Memory B cell (primary cell): ENCODE measurements at regions not wholly inside any gene's neighbourhood (a gene's known extent, or its start where the extent isn't known, plus 50 kb on each side); places are given as distances from the start of the nearest gene placed in this dataset.

Source experiments
- ATAC-seq: fragments of 150-1000 bp; cut with Tn5 transposase; 2 replicates; pipeline ENCODE4 v1.10.0; 2021; ENCODE audit warnings: low read depth, mild to moderate bottlenecking, moderate library complexity
- DNase-seq, 2 donors: peaks; one replicate each; pipeline ENCODE4 v3.0.0; 2022; ENCODE audit warnings: low spot score in 2 of 2
- H3K27ac Mint-ChIP-seq: one replicate; pipeline ENCODE4 v1.8.0; 2022; ENCODE audit warnings: mild to moderate bottlenecking, moderate library complexity, mixed read lengths
- H3K27me3 Mint-ChIP-seq: one replicate; pipeline ENCODE4 v1.8.0; 2022; ENCODE audit warnings: mixed read lengths
- H3K36me3 Mint-ChIP-seq: one replicate; pipeline ENCODE4 v1.8.0; 2022; ENCODE audit warnings: mild to moderate bottlenecking, mixed read lengths
- H3K4me1 Mint-ChIP-seq: one replicate; pipeline ENCODE4 v1.8.0; 2022; ENCODE audit warnings: mixed read lengths
- H3K4me3 Mint-ChIP-seq: one replicate; pipeline ENCODE4 v1.8.0; 2022; ENCODE audit warnings: mild to moderate bottlenecking, moderate library complexity, mixed read lengths
- H3K9me3 Mint-ChIP-seq: one replicate; pipeline ENCODE4 v1.8.0; 2022; ENCODE audit warnings: mixed read lengths

DNA sequence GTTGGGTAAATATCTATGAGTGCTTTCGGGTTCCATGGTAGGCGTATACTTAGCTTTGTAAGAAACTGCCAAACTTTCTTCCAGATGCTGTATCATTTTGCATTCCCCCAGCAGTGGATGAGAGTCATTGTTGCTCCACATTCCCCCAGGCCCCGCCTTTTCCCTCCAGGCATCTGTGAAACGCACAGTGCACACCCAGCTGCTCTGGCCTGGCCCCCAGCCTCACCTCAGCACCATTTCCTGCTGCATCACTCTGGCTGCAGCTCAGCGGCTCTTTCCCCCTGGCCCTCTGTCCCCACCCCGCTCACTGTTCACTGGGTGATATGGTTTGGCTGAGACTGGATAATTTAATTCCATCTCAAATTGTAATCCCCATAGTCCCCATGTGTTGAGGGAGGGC lies 76.6 kb upstream of the SPTLC1 start:
- no peaks in the 10 kb centered on the region for H3K4me1 Mint-ChIP-seq
- no peak for DNase-seq
- H3K27me3 Mint-ChIP-seq, result peaks cover 12% of the 10 kb centered on the region
- no peak overlapping the region for H3K27ac Mint-ChIP-seq
- no peak overlapping the region for H3K4me3 Mint-ChIP-seq
- no peaks in the 10 kb centered on the region for H3K36me3 Mint-ChIP-seq
- no peak for ATAC-seq
- peaks cover 1% of the 10 kb centered on the region for H3K9me3 Mint-ChIP-seq

DNA sequence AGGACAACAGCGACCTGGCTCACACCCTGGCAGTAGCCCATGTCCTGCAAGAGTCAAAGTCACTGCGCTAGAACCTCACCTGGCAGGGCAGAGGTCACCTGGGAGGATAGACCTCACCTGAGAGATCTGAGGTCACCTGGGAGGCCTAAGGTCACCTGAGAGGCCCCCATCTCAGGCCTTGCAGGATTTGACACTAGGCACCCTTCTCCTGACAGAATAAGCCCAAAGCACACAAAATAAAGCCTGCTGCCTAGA lies 75.2 kb upstream of the SPTLC1 start:
- Mint-ChIP-seq H3K4me3 (no peak overlapping the region), H3K4me1 (no peaks in the 10 kb centered on the region), H3K36me3 (no peaks in the 10 kb centered on the region), H3K9me3 (no peaks in the 10 kb centered on the region), H3K27ac (no peak overlapping the region), H3K27me3 (peaks cover 16% of the 10 kb centered on the region)
- DNase-seq, result no peak
- no peak for ATAC-seq

DNA sequence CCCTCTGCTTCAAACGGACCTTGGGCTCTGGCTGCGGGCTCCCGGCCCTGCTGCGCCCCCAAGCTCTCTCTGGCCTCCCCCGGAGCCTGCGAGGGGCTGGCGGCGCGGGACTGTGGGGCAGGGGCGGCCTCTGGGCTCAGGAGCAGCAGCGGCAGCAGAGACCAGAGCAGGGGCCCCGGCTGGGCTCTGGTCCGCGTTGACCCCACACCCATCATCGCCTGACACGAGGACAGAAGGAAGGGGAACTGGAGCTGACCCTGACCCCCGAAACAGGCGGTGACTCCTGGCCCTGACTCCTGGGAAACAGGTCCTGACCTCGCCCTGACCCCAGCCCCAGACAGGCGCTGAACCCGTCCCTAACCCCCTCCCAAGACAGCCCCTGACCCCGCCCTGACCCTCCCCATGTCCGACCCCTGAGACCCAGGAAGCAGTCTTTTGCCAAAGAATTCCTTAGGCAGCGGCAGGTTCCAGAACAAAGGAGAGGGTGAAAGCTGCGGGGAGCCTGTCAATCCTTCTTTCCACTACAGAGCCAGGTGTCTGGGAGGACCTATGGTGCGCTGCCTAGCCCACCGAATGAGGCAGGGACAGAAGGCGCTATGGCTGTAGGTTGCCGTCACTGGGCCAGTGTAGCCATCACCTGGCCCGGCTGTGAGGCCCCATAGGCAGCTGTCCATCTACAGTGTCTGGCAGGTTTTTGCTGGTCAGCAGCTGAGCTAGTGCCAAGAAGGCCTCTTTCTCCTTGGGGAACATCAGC lies 74.7 kb upstream of the SPTLC1 start:
- ATAC-seq (no peak), DNase-seq (no peak)
- Mint-ChIP-seq H3K4me1 (no peaks in the 10 kb centered on the region), H3K36me3 (no peaks in the 10 kb centered on the region), H3K27me3 (peaks cover 13% of the 10 kb centered on the region), H3K9me3 (no peaks in the 10 kb centered on the region), H3K27ac (no peak overlapping the region), H3K4me3 (no peak overlapping the region)

DNA sequence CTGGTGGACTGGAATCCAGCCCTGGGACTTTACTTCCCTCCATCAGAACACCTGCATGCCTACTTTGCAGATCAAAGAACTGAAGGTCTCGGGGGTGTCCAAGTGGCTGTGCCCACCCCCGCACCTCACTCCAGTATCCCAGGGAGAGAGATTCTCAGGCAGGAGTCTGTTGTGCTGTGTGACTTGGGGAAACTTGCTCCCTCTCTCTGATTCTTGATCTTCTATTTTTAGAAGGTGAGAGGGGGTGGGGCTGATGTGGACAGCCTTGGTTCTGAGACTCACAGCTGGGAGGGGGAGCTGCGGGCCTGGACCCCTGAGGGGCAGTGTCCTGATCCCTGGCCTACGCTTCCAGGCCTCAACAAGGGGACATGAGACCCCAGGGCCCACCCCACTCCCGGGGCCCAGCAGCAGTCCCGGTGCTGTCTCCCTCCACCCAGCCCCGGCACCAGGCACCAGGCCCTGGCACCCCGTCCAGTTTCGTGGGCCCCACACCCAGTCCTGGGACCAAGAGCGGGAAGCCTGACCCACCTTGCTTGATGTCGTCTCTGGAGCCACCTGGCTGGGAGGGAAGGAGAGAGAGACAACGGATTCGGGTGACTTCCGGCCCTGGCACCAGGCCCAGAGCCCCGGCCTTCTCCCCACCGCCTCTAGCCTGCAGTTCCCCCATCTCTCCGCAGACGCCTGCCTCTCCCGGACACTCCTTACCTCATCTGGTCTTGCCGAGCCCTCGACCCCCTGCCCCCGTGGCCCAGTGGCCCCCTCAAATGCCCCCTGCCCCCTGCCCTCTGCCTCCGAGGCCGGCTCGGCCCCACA lies 74.0 kb upstream of the SPTLC1 start:
- Mint-ChIP-seq H3K27me3 (peaks cover 19% of the 10 kb centered on the region), H3K4me1 (no peaks in the 10 kb centered on the region), H3K36me3 (no peaks in the 10 kb centered on the region), H3K9me3 (peaks cover 2% of the 10 kb centered on the region), H3K4me3 (no peak overlapping the region), H3K27ac (no peak overlapping the region)
- DNase-seq (no peak), ATAC-seq (no peak)

DNA sequence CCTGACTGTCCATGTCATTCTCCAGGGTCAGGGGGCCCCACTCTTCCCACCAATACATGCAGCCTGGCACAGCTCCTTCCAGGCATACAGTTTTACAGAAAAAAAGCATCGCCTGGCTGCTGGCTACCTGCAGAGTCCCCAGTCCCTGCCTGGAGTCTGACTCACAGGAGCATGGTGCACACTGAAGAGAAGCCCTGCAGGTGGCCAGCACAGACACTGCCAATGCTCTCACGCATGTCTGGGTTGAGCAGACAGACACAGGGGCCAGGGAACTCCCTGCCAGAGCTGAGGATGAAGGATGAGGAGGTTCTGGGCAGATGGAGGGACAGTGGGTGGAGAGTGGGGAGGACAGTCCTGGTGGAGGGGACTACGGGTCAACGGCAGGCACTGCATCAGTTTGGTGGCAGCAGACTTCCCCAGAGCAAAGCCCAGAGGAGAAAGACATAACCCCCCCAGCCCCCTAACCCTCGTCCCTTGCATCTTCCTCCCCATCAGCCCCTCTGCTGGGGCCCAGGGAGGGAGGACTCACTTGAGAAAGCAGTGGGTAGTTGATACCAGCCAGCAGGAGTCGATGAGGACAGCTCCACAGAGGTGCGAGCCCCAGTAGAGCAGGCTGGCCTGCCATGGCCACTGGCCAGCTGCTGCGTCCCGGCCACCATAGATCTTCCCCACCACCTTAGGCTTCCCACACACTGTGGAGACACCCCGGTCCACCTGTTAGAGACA lies 72.9 kb upstream of the SPTLC1 start:
- Mint-ChIP-seq H3K27ac (no peak overlapping the region), H3K36me3 (no peaks in the 10 kb centered on the region), H3K4me1 (no peaks in the 10 kb centered on the region), H3K9me3 (peaks cover 4% of the 10 kb centered on the region), H3K4me3 (no peak overlapping the region), H3K27me3 (peaks cover 23% of the 10 kb centered on the region)
- DNase-seq (no peak), ATAC-seq (no peak)

DNA sequence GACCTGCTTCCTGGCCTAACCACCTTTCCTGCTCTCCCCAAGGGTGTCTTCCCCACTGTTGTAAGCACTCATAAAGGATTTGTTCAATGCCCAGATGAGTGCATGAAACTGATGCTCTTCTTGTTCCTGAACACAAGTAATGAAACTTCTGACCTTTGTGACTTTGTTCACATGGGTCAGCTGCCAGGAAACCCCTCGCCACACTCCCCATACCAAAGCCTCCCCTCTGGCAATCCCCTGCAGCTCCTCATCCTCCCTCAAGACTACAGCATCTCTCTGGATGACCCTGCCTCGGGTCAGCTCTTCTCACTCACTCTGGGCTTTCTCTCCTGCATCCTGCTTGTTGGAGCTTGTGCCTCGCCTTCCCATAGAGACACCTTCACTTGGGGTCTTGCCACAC lies 72.2 kb upstream of the SPTLC1 start:
- H3K36me3 Mint-ChIP-seq, result no peaks in the 10 kb centered on the region
- no peaks in the 10 kb centered on the region for H3K4me1 Mint-ChIP-seq
- no peak for DNase-seq
- H3K27ac Mint-ChIP-seq, result no peak overlapping the region
- ATAC-seq, result no peak
- peaks cover 4% of the 10 kb centered on the region for H3K9me3 Mint-ChIP-seq
- H3K4me3 Mint-ChIP-seq, result no peak overlapping the region
- H3K27me3 Mint-ChIP-seq, result peaks cover 23% of the 10 kb centered on the region

DNA sequence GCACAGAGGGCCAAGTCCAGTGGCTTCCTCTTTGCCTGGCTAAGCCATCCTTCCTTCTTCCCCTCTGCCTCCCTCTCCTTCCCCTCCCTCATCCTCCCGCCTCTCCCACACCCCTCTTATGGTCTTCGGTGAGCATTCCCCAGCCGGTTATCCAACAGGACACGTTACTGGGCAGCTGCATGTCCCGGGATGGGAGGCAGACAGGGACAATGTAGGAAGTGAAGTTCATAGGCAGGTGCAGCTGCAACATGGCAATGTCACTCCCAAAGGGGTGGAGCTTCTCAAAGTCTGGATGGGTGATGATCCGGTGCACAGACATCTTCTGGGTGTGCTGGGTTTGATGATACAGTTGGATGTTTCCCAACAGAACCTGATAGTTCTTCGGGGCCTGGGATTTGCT lies 71.4 kb upstream of the SPTLC1 start:
- Mint-ChIP-seq H3K4me3 (no peak overlapping the region), H3K36me3 (no peaks in the 10 kb centered on the region), H3K9me3 (peaks cover 4% of the 10 kb centered on the region), H3K27ac (no peak overlapping the region), H3K27me3 (peaks cover 20% of the 10 kb centered on the region), H3K4me1 (no peaks in the 10 kb centered on the region)
- ATAC-seq, result no peak
- no peak for DNase-seq

DNA sequence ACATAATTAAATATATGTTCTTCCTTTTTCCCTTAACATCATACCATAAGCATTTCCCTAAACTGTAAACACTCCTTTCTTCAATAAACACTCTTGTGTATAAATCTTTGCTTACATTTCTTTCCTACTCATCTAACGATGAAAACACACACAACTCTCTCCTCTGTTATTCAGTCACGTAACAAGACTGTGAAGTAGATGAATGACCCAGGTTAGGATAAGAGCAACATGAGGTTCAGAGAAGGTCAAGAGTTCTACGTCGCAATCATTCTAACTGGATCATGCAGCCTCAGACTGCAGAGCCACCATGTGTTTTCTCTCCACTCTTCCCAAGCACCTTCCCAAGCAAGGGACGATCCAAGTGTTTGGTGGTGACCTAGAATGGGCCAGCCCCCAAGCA lies 70.5 kb upstream of the SPTLC1 start:
- ATAC-seq, result no peak
- no peak overlapping the region for H3K27ac Mint-ChIP-seq
- H3K36me3 Mint-ChIP-seq, result no peaks in the 10 kb centered on the region

DNA sequence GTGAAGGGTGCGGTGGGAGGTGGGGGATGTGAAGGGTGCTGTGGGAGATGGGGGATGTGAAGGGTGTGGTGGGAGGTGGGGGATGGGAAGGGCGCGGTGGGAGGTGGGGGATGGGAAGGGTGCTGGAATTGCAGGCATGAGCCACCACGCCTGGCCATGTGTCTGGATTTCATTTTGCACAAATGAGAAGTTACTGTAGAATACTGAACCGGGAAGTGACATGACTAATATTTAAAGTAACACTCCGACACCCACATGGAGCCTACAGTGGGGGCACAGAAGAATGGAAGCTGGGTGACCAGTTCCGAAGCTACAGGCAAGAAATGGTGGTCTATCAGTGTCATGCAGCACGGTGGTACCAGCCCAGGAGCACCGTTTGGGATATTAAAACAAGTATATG lies 69.9 kb upstream of the SPTLC1 start:
- H3K4me3 Mint-ChIP-seq, result no peak overlapping the region
- peaks cover 4% of the 10 kb centered on the region for H3K9me3 Mint-ChIP-seq
- no peak for DNase-seq
- no peaks in the 10 kb centered on the region for H3K36me3 Mint-ChIP-seq
- peaks cover 22% of the 10 kb centered on the region for H3K27me3 Mint-ChIP-seq
- H3K4me1 Mint-ChIP-seq, result peaks cover 3% of the 10 kb centered on the region
- no peak for ATAC-seq
- H3K27ac Mint-ChIP-seq, result no peak overlapping the region

More for the DNA sequence above, 70.5 kb upstream of the SPTLC1 start:
- Mint-ChIP-seq H3K4me1 (no peaks in the 10 kb centered on the region), H3K27me3 (peaks cover 21% of the 10 kb centered on the region), H3K4me3 (no peak overlapping the region), H3K9me3 (peaks cover 4% of the 10 kb centered on the region)
- DNase-seq, result no peak

DNA sequence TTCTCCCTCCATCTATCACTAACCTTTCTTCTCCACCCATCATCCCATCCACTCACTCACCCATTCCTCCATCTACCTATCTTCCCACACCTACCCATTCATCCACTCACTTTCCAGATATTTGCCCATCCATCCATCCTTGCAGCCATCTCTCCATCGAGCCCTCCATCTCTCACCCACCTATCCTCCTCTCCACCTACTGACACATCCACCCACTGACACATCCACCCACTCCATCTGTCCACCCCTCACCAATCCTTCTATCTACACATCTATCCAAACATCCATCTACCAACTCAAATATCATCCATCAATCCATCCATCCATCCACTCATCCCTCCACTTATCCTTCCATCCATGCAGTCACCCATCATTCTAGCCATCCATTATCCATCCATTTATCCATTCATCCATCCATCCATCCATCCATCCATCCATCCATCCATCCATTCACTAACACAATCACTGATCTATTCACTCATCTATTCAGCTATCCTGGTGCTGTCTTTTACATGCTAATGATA lies 68.9 kb upstream of the SPTLC1 start:
- Mint-ChIP-seq H3K27me3 (peaks cover 22% of the 10 kb centered on the region), H3K36me3 (no peaks in the 10 kb centered on the region), H3K4me3 (no peak overlapping the region), H3K9me3 (peaks cover 4% of the 10 kb centered on the region), H3K27ac (no peak overlapping the region), H3K4me1 (peaks cover 3% of the 10 kb centered on the region)
- ATAC-seq (no peak), DNase-seq (no peak)

DNA sequence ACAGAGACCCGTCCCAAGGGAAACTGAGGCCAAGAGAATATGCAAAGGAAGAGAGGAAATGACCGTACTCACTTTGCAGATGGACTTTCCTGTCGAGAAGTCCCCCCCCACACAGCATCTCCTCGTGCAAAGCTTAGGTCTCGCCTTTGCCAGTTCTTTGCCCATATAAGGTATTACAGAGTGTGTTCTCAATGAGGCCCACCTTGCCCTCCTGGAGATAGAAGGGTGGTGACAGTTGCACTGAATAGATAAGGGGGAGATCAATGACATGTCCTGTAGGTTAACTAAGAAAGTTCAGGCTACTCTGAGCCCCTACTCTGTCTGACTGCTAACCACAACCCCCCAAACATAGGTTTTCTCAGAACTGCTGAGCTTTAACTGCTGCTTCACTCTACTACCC lies 68.2 kb upstream of the SPTLC1 start:
- peaks cover 3% of the 10 kb centered on the region for H3K4me1 Mint-ChIP-seq
- DNase-seq (no peak), ATAC-seq (no peak)
- H3K27me3 Mint-ChIP-seq, result peaks cover 22% of the 10 kb centered on the region
- no peaks in the 10 kb centered on the region for H3K36me3 Mint-ChIP-seq
- no peak overlapping the region for H3K27ac Mint-ChIP-seq
- no peak overlapping the region for H3K4me3 Mint-ChIP-seq
- peaks cover 4% of the 10 kb centered on the region for H3K9me3 Mint-ChIP-seq

DNA sequence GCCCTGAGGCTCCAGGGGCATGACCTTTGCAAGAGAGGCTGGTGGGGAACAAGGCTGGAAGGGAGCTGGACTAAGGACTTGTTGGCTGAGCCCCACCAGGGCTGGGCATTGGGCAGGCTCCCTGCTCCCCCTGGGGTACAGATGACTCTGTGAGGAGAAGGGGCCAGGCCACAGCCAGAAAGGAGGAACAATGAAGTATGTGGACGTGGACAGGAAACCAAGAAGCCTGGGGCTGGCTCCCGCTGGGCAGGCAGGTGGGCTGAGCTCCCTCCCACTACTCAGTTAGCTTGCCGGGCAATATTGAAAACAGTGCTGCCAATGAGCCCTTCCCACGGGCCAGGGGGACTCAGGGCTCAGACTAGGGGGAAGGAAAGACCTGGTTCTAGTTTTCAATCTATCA lies 66.1 kb upstream of the SPTLC1 start:
- Mint-ChIP-seq H3K4me3 (no peak overlapping the region), H3K4me1 (peaks cover 3% of the 10 kb centered on the region), H3K36me3 (no peaks in the 10 kb centered on the region), H3K27ac (no peak overlapping the region), H3K9me3 (peaks cover 4% of the 10 kb centered on the region), H3K27me3 (peaks cover 18% of the 10 kb centered on the region)
- DNase-seq, result no peak
- no peak for ATAC-seq

DNA sequence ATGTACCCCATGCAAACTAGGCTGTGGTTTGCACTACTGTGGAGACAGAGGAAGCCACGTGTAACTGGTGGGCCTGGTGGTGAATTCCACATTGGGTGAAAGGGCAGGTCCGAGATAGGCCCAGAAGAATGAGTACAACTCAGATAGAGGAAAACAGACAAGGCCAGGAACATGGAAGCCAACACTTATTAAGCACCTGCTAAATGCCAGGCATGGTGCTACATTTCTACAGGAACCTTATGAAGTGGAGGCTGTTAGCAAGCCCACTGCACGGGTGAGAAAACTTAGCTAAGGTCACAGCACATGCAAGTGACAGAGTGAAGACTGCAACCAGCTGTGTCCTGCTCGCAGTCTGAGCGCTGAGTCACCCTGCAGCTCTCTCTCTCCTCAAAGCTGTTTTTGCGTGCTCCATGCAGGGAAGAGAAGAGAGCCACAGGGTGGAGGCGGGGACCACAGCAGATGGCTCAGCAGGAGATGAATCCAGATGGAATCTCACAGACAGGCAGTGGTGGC lies 65.5 kb upstream of the SPTLC1 start:
- H3K36me3 Mint-ChIP-seq, result no peaks in the 10 kb centered on the region
- H3K27ac Mint-ChIP-seq, result no peak overlapping the region
- H3K4me3 Mint-ChIP-seq, result no peak overlapping the region
- no peak for DNase-seq
- no peak for ATAC-seq
- H3K4me1 Mint-ChIP-seq, result peaks cover 3% of the 10 kb centered on the region
- peaks cover 4% of the 10 kb centered on the region for H3K9me3 Mint-ChIP-seq
- H3K27me3 Mint-ChIP-seq, result peaks cover 16% of the 10 kb centered on the region

DNA sequence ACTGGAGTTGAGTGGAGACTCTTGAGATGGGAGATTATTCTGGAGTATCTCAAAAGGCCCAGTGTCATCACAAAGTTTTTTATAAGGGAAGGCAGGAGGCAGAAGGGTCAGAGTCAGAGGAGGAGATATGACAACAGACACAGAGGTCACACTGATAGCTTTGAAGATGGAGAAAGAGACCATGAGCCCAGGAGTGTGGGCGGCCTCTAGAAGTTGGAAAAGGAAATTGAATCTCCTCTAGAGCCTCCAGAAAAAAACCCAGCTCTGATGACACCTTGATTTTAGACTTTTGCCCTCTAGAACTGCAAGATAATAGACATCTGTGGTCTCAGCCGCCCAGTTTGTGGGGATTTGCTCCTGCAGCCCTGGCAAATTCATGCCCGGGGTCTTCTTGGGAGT lies 64.8 kb upstream of the SPTLC1 start:
- peaks cover 4% of the 10 kb centered on the region for H3K9me3 Mint-ChIP-seq
- no peaks in the 10 kb centered on the region for H3K36me3 Mint-ChIP-seq
- peaks cover 14% of the 10 kb centered on the region for H3K27me3 Mint-ChIP-seq
- ATAC-seq (no peak), DNase-seq (no peak)
- peaks cover 3% of the 10 kb centered on the region for H3K4me1 Mint-ChIP-seq
- no peak overlapping the region for H3K27ac Mint-ChIP-seq
- H3K4me3 Mint-ChIP-seq, result no peak overlapping the region
